GM20000 (cell line): ENCODE measurements at regions not wholly inside any gene's neighbourhood (a gene's known extent, or its start where the extent isn't known, plus 50 kb on each side); places are given as distances from the start of the nearest gene placed in this dataset.
"Not testable (repeated sequence)": the region's sequence is repeated elsewhere in the genome, so short reads cannot be mapped to it uniquely, and the experiment has no call there.

Source experiments
- DNase-seq: peaks from one replicate; pipeline ENCODE4 v3.0.0; 2012; ENCODE audit warnings: low spot score
- CTCF ChIP-seq: IDR thresholded peaks from 2 replicates; pipeline ENCODE4 v1.5.1; 2012; ENCODE audit warnings: mild to moderate bottlenecking, control low read depth; ENCODE audit errors: extremely low read depth, missing control alignments

GRCh38 chr2:19169134-19169768 is 189.2 kb downstream of the OSR1 start:
- no peak for TF ChIP-seq CTCF

GRCh38 chr2:19164099-19164498 is 194.3 kb downstream of the OSR1 start:
- not testable (repeated sequence) for DNase-seq

More at GRCh38 chr2:19169134-19169768, 189.2 kb downstream of the OSR1 start:
- DNase-seq, result no peak

GRCh38 chr2:19158896-19159295 is 199.5 kb downstream of the OSR1 start:
- no peak for DNase-seq
- no peak for TF ChIP-seq CTCF

GRCh38 chr2:19158211-19158610 is 200.2 kb downstream of the OSR1 start:
- TF ChIP-seq CTCF, result no peak
- no peak for DNase-seq

GRCh38 chr2:19156646-19157045 is 201.8 kb downstream of the OSR1 start:
- no peak for DNase-seq
- TF ChIP-seq CTCF, result no peak

GRCh38 chr2:19150726-19151125 is 207.7 kb downstream of the OSR1 start:
- no peak for TF ChIP-seq CTCF
- no peak for DNase-seq

- TF ChIP-seq CTCF, result no peak
- no peak for DNase-seq
These were observed 211.6 kb downstream of the OSR1 start for GRCh38 chr2:19146867-19147266.
